Small intestine (tissue), 7 donors: ENCODE measurements at regions not wholly inside any gene's neighbourhood (a gene's known extent, or its start where the extent isn't known, plus 50 kb on each side); places are given as distances from the start of the nearest gene placed in this dataset.

ENCODE experiments used
- DNase-seq, 2 donors: peaks; one replicate each; pipeline versions ENCODE4 v3.0.0 to v3.0.0-alpha.2; 2013
- FAIRE-seq: peaks from 2 replicates; lab custom pipeline; 2012; peaks lifted over from hg19 to GRCh38; lab: Jason Lieb, UNC
- H3K27ac ChIP-seq, 3 donors: one replicate each; pipeline ENCODE4 v1.5.1; 2013; ENCODE audit warnings: low read length in 2 of 3, mild to moderate bottlenecking in 2 of 3, control low read depth in 1 of 3, inconsistent platforms in 1 of 3, low read depth in 1 of 3, moderate library complexity in 1 of 3
- H3K27me3 ChIP-seq, 3 donors: one replicate each; pipeline ENCODE4 v1.6.1; 2013; ENCODE audit warnings: low read length in 3 of 3, inconsistent platforms in 1 of 3; ENCODE audit not compliant: control insufficient read depth in 3 of 3, insufficient read depth in 3 of 3
- H3K36me3 ChIP-seq, 3 donors: one replicate each; pipeline ENCODE4 v1.6.1; 2013; ENCODE audit warnings: low read length in 3 of 3, inconsistent platforms in 1 of 3, low read depth in 1 of 3, mild to moderate bottlenecking in 1 of 3, moderate library complexity in 1 of 3; ENCODE audit not compliant: control insufficient read depth in 3 of 3, insufficient read depth in 2 of 3
- H3K4me1 ChIP-seq, 3 donors: one replicate each; pipeline ENCODE4 v1.6.1; 2013; ENCODE audit warnings: low read length in 2 of 3, inconsistent platforms in 1 of 3, low read depth in 1 of 3, mild to moderate bottlenecking in 1 of 3, moderate library complexity in 1 of 3; ENCODE audit not compliant: control insufficient read depth in 3 of 3, insufficient read depth in 2 of 3
- H3K4me3 ChIP-seq, 3 donors: one replicate each; pipeline ENCODE4 v1.5.1; 2013; ENCODE audit warnings: low read length in 3 of 3, control low read depth in 1 of 3, inconsistent platforms in 1 of 3, low read depth in 1 of 3, mild to moderate bottlenecking in 1 of 3, moderate library complexity in 1 of 3
- H3K9me3 ChIP-seq, 2 donors: one replicate each; pipeline ENCODE4 v1.6.1; 2013; ENCODE audit warnings: low read depth in 1 of 2, low read length in 1 of 2; ENCODE audit not compliant: control insufficient read depth in 2 of 2, insufficient read depth in 1 of 2
- WGBS, 3 donors: extraction: QIAGEN DNeasy Blood & Tissue Kit; methylation state at CpG; one replicate each; pipeline ENCODE4 v1.1.7; 2013; 5-methylcytosine and 5-hydroxymethylcytosine counted together
- donor health status: healthy with polysubstance abuse.
- donor health status: control.
- donor health status: control.
- donor health status: Bipolar disorder and iron deficiency.
- donor health status: healthy.

- Histone ChIP-seq H3K36me3 (peaks cover 0 to 3% (median 0%) of the 10 kb centered on the region in 3 donors), H3K4me1 (peaks cover 0 to 9% (median 3%) of the 10 kb centered on the region in 3 donors), H3K27ac (no peak overlapping the region), H3K27me3 (no peaks in the 10 kb centered on the region), H3K9me3 (peaks cover 0 to 12% of the 10 kb centered on the region in 2 donors), H3K4me3 (no peak overlapping the region)
- DNase-seq (peak in 1 of 2 donors; percentile 63), FAIRE-seq (no peak)
- WGBS, 3 donors, result 39 to 57% (median 44%) methylated on average over 2 of the region's 2 CpGs
These were observed 196.4 kb downstream of the NOL4 start for GRCh38 chr18:34028324-34028723.

DNA sequence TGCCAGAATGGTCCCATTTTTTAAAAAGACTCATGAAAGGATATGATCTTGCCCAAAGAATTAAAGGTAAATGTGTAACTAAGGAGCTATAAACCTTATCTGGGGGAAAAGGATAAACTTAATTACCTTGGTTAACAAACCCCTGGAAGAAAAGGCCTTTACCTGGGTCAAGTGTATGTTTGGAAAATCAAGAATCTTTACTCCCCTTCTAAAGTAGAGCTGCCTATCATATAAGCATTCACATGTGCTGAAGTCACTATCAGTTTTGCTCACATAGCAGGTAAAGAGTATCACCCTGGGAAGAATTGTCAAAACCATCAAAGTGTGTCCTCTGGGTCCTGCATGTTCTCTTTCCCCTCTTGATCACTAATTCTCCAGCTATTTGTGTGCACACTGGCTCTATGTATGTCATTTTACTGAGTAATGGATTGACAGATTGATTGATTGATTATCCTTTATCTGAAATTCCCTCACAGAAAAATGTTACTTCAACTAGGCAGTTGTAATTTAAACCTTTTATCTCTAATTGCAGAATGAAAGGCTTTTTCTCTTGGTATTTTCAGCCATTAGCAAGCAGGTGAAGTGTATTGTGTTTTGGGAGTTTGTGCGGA is 199.4 kb downstream of the NOL4 start:
- Histone ChIP-seq H3K27ac (peak overlapping the region in 1 of 3 donors; percentile 29), H3K4me1 (peaks cover 0 to 9% (median 3%) of the 10 kb centered on the region in 3 donors), H3K9me3 (no peaks in the 10 kb centered on the region), H3K4me3 (no peak overlapping the region), H3K36me3 (no peaks in the 10 kb centered on the region), H3K27me3 (no peaks in the 10 kb centered on the region)
- FAIRE-seq, result no peak
- WGBS, 3 donors, result 21 to 67% (median 45%) methylated on average over 1 of the region's 1 CpG
- DNase-seq, result peak; percentile 40 to 69

- no peak overlapping the region for H3K27ac ChIP-seq
- 72 to 92% (median 77%) methylated on average over 4 of the region's 4 CpGs for WGBS, 3 donors
- no peak overlapping the region for H3K4me3 ChIP-seq
- H3K4me1 ChIP-seq, result peaks cover 0 to 18% (median 3%) of the 10 kb centered on the region in 3 donors
- no peaks in the 10 kb centered on the region for H3K36me3 ChIP-seq
- no peaks in the 10 kb centered on the region for H3K9me3 ChIP-seq
- no peaks in the 10 kb centered on the region for H3K27me3 ChIP-seq
- FAIRE-seq (no peak), DNase-seq (peak in 1 of 2 donors; percentile 17)
These were observed 201.2 kb downstream of the NOL4 start for GRCh38 chr18:34023471-34023870.

- Histone ChIP-seq H3K27me3 (no peaks in the 10 kb centered on the region), H3K4me1 (peaks cover 0 to 16% (median 0%) of the 10 kb centered on the region in 3 donors), H3K36me3 (no peaks in the 10 kb centered on the region), H3K4me3 (no peak overlapping the region), H3K27ac (peak overlapping the region in 1 of 3 donors; percentile 4), H3K9me3 (no peaks in the 10 kb centered on the region)
- FAIRE-seq, result no peak
- 39 to 62% (median 60%) methylated on average over 1 of the region's 1 CpG for WGBS, 3 donors
- DNase-seq, result peak; percentile 16 to 56
These were observed 206.4 kb downstream of the NOL4 start for GRCh38 chr18:34018336-34018735.

DNA sequence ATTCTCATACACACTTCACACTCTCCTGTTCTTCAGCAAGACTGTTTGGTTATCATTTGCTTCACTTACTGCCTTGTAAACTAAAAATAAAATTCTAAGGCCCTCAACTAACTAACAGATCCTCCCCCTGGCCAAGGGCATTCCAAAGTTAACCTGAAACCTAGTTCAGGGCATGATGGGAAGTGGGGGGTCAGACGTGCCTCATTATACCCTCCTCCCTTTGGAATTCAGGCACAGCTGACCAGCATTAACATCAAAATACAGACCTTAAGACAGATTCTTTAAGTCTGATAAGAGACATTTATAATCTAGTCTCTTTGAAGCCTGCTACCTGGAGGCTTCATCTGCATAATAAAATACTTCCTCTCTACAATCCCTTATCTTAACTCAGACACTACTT is 221.0 kb downstream of the NOL4 start:
- DNase-seq, result no peak
- H3K4me1 ChIP-seq, result no peaks in the 10 kb centered on the region
- H3K36me3 ChIP-seq, result no peaks in the 10 kb centered on the region

DNA sequence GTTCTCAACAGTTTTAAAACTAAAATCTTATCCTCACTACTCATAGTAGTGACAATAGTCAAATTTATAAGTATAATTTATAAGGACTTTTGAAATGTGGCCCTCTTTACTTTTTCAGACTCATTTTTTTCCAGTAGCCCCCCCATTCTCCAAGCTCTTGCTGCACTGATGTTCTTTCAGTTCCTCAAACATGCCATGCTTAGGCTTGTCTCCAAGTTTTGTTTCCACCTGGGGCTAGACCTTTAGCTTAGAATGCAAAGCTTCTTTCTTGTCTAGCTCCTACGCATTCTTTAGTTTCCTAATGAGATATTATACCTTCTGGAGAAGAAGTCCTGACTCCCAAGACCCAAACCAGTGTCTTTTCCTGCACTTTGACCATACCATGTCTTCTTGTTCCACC is 222.6 kb downstream of the NOL4 start:
- Histone ChIP-seq H3K36me3 (no peaks in the 10 kb centered on the region), H3K4me3 (no peak overlapping the region), H3K9me3 (no peaks in the 10 kb centered on the region), H3K27me3 (no peaks in the 10 kb centered on the region), H3K4me1 (no peaks in the 10 kb centered on the region), H3K27ac (no peak overlapping the region)
- 74 to 90% (median 86%) methylated on average over 1 of the region's 1 CpG for WGBS, 3 donors
- DNase-seq (no peak), FAIRE-seq (no peak)

More for the DNA sequence above, 221.0 kb downstream of the NOL4 start:
- Histone ChIP-seq H3K4me3 (no peak overlapping the region), H3K27ac (no peak overlapping the region), H3K9me3 (no peaks in the 10 kb centered on the region), H3K27me3 (no peaks in the 10 kb centered on the region)
- FAIRE-seq, result no peak
- 29 to 78% (median 57%) methylated on average over 1 of the region's 1 CpG for WGBS, 3 donors

- FAIRE-seq, result no peak
- 16 to 66% (median 61%) methylated on average over 3 of the region's 3 CpGs for WGBS, 3 donors
- Histone ChIP-seq H3K27me3 (no peaks in the 10 kb centered on the region), H3K9me3 (no peaks in the 10 kb centered on the region), H3K36me3 (no peaks in the 10 kb centered on the region), H3K27ac (no peak overlapping the region), H3K4me1 (no peaks in the 10 kb centered on the region), H3K4me3 (no peak overlapping the region)
- DNase-seq, result peak; percentile 36 to 45
These were observed 223.3 kb downstream of the NOL4 start for GRCh38 chr18:34001376-34001775.

DNA sequence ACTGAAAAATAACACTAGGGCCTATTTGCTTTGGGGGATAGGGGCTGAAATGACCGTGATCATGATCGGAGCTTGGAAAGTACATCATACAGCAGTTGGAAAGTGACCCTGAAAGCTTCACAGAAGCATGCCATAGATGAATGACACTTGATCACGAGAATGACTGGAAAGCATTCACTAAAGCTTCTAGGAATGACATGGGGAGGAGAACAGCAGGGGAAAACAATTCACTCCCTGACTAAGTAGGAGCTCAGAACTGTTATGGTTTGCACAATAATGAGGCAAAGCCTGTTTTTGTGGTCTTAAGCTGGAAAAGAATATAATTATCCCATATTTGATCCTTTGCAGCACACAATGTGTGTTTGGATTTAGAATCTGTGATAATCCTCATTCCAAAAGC is 237.5 kb downstream of the NOL4 start:
- no peak for FAIRE-seq
- WGBS, 3 donors, result 73 to 86% (median 76%) methylated on average over 3 of the region's 3 CpGs
- H3K36me3 ChIP-seq, result no peaks in the 10 kb centered on the region

DNA sequence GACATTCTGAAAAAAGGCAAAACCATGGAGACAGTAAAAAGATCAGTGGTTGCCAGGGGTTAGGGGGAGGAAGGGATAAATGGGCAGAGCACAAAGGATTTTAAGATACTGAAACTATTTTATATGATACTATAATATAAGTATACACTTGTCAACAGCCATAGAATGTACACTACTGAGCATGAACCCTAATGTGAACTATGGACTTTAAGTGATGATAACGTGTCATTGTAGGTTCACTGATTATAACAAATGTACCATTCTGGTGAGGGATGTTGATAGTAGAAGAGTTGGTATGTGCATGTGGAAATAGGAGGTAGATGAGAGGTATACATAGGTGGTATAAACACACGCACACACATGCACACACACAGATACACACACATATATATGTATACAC is 241.6 kb downstream of the NOL4 start:
- DNase-seq (peak; percentile 39 to 69), FAIRE-seq (no peak)
- H3K27me3 ChIP-seq, result no peaks in the 10 kb centered on the region
- H3K4me1 ChIP-seq, result no peaks in the 10 kb centered on the region
- no peaks in the 10 kb centered on the region for H3K9me3 ChIP-seq
- no peak overlapping the region for H3K27ac ChIP-seq
- H3K36me3 ChIP-seq, result no peaks in the 10 kb centered on the region
- H3K4me3 ChIP-seq, result no peak overlapping the region
- 54 to 69% (median 60%) methylated on average over 2 of the region's 2 CpGs for WGBS, 3 donors

More for the DNA sequence above, 237.5 kb downstream of the NOL4 start:
- Histone ChIP-seq H3K4me3 (no peak overlapping the region), H3K27me3 (no peaks in the 10 kb centered on the region), H3K27ac (no peak overlapping the region), H3K4me1 (no peaks in the 10 kb centered on the region), H3K9me3 (no peaks in the 10 kb centered on the region)
- DNase-seq, result no peak
